Right lobe of liver (tissue), 6 donors: ENCODE measurements at regions not wholly inside any gene's neighbourhood (a gene's known extent, or its start where the extent isn't known, plus 50 kb on each side); places are given as distances from the start of the nearest gene placed in this dataset.
A peak's percentile ranks its signal among the peaks of the same experiment; 100 is the strongest.

Experiments
- ATAC-seq, 4 donors: fragments of 200-7000 bp; cut with Tn5 transposase; one replicate each; pipeline ENCODE4 v1.9.1; 2020; ENCODE audit warnings: mild to moderate bottlenecking in 4 of 4, moderate library complexity in 4 of 4
- DNase-seq, 3 donors: peaks; one replicate each; pipeline ENCODE4 v3.0.0-alpha.2; 2020
- H3K27ac ChIP-seq, 3 donors: fragments of 200-600 bp; one replicate each; pipeline ENCODE4 v1.8.0; 2022
- H3K27me3 ChIP-seq, 2 donors: fragments of 200-600 bp; one replicate each; pipeline ENCODE4 v1.8.0; 2022
- H3K36me3 ChIP-seq, 4 donors: fragments of 200-600 bp; sonication (generic) in 1 of 4; one replicate each; pipeline versions ENCODE4 v1.5.1 to v1.8.0; 2017 to 2022; ENCODE audit warnings: control low read depth in 1 of 4
- H3K4me1 ChIP-seq, 4 donors: fragments of 200-600 bp; sonication (generic) in 1 of 4; one replicate each; pipeline versions ENCODE4 v1.5.1 to v1.8.0; 2017 to 2022; ENCODE audit warnings: control low read depth in 1 of 4
- H3K4me3 ChIP-seq, 3 donors: fragments of 200-600 bp; one replicate each; pipeline ENCODE4 v1.8.0; 2022
- H3K9me3 ChIP-seq, 4 donors: fragments of 200-600 bp; sonication (generic) in 1 of 4; one replicate each; pipeline versions ENCODE4 v1.5.1 to v1.8.0; 2017 to 2022; ENCODE audit warnings: control low read depth in 1 of 4
- CTCF ChIP-seq, 4 donors: fragments of 200-600 bp in 3 of 4; fragments of 450-650 bp in 1 of 4; IDR thresholded peaks; one replicate each; pipeline versions ENCODE4 v1.5.1 to v1.8.0; 2016 to 2022; ENCODE audit warnings: antibody characterized with exemption in 4 of 4, mild to moderate bottlenecking in 2 of 4
- POLR2A ChIP-seq: fragments of 450-650 bp; IDR thresholded peaks from one replicate; pipeline ENCODE4 v1.6.1; 2017; ENCODE audit warnings: antibody characterized with exemption, mild to moderate bottlenecking
- WGBS: methylation state at CpG from one replicate; pipeline ENCODE4 v1.1.6; 2018; ENCODE audit warnings: low coverage, low lambda C conversion rate; ENCODE audit not compliant: insufficient coverage; ENCODE audit errors: missing lambda C conversion rate; 5-methylcytosine and 5-hydroxymethylcytosine counted together
- intact Hi-C, 2 donors: fragments of 100-400 bp; cut with DNase I; formaldehyde crosslinking; loops; one replicate each; pipeline versions ENCODE4 v1.11.2 to v1.14.1; 2022
- donor health status: DM: no; HTN: yes; CAD: no.
- donor health status: DM: no; HTN: no; CAD: no.
- donor health status: DM: no; HTN: no; CAD: no.
- donor health status: DM: no; HTN: yes; CAD: no.
- donor health status: DM: no; HTN: yes; CAD: no.

GRCh38 chr4:81776794-81777193 lies 305.1 kb upstream of the RASGEF1B start:
- H3K27me3 ChIP-seq: no peaks in the 10 kb centered on the region
- no peaks in the 10 kb centered on the region for H3K36me3 ChIP-seq
- peak in 3 of 4 donors; percentile 39 to 70 (median 70) for ATAC-seq
- H3K4me3 ChIP-seq: no peak overlapping the region
- TF ChIP-seq POLR2A (no peak), CTCF (IDR thresholded peaks at IDR 0.05) (no peak)
- no peaks in the 10 kb centered on the region for H3K4me1 ChIP-seq
- no peak for DNase-seq
- intact Hi-C loops: no loop called here
- H3K27ac ChIP-seq: no peak overlapping the region
- no peaks in the 10 kb centered on the region for H3K9me3 ChIP-seq

- Histone ChIP-seq H3K4me3 (no peak overlapping the region), H3K36me3 (no peaks in the 10 kb centered on the region), H3K27me3 (no peaks in the 10 kb centered on the region), H3K4me1 (no peaks in the 10 kb centered on the region), H3K9me3 (no peaks in the 10 kb centered on the region), H3K27ac (no peak overlapping the region)
- intact Hi-C loops: no loop called here
- 84% methylated on average over 3 of the region's 3 CpGs for WGBS
- ATAC-seq: no peak
- no peak for TF ChIP-seq POLR2A
- no peak for TF ChIP-seq CTCF (IDR thresholded peaks at IDR 0.05)
- DNase-seq: no peak
These were observed 301.9 kb upstream of the RASGEF1B start for GRCh38 chr4:81773557-81773956.

GRCh38 chr4:81771721-81772120 lies 300.0 kb upstream of the RASGEF1B start:
- DNase-seq (no peak), ATAC-seq (no peak)
- TF ChIP-seq POLR2A (no peak), CTCF (IDR thresholded peaks at IDR 0.05) (no peak)
- Histone ChIP-seq H3K4me1 (no peaks in the 10 kb centered on the region), H3K4me3 (no peak overlapping the region), H3K27ac (no peak overlapping the region), H3K36me3 (no peaks in the 10 kb centered on the region), H3K27me3 (no peaks in the 10 kb centered on the region), H3K9me3 (no peaks in the 10 kb centered on the region)
- 82% methylated on average over 1 of the region's 1 CpG for WGBS
- intact Hi-C loops: no loop called here

- Histone ChIP-seq H3K27me3 (no peaks in the 10 kb centered on the region), H3K4me3 (no peak overlapping the region), H3K27ac (no peak overlapping the region), H3K9me3 (no peaks in the 10 kb centered on the region), H3K36me3 (no peaks in the 10 kb centered on the region), H3K4me1 (no peaks in the 10 kb centered on the region)
- TF ChIP-seq CTCF (IDR thresholded peaks at IDR 0.05): no peak
- TF ChIP-seq POLR2A: no peak
- DNase-seq (no peak), ATAC-seq (no peak)
- 91% methylated on average over 2 of the region's 2 CpGs for WGBS
- intact Hi-C loops: no loop called here
These were observed 297.5 kb upstream of the RASGEF1B start for GRCh38 chr4:81769244-81769643.

DNA sequence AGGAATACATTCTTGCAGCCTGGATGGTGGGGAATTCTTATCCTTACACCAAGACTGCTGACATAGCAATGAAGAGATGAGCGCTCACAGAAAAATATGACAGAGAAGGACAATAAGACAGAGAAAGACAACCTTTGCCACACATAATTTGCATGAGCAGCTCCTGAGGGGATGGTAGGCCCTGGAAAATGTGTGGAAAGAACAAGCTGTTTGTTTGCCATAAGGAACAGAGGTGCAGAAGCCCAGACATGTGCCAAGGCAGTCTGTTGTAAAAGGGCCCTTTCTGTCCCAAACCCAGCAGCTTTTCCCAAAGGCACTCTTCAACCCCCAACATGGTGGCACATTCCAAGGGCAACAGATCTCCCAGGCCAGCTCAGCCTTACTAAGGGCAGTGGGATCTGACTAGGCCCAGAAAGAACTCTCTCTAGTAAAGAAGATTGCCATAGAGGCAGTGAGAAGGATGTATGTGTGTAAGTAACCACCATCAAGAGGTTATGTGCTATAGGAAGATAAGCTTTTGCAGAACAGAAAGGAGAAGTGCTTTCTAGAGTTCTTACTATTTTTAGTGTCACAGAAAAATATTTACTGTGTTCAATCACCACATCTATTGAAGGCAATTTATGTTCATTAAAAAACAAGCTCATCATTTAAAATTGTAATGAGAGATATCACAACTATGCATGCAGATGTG lies 287.0 kb upstream of the RASGEF1B start:
- no peak for ATAC-seq
- 86% methylated on average over 1 of the region's 1 CpG for WGBS
- Histone ChIP-seq H3K4me1 (no peaks in the 10 kb centered on the region), H3K27me3 (no peaks in the 10 kb centered on the region), H3K36me3 (no peaks in the 10 kb centered on the region), H3K4me3 (no peak overlapping the region), H3K27ac (no peak overlapping the region), H3K9me3 (no peaks in the 10 kb centered on the region)
- intact Hi-C loops: no loop called here
- TF ChIP-seq POLR2A: no peak
- no peak for TF ChIP-seq CTCF (IDR thresholded peaks at IDR 0.05)
- DNase-seq: no peak
